ENCODE measurements at regions not wholly inside any gene's neighbourhood (a gene's known extent, or its start where the extent isn't known, plus 50 kb on each side); places are given as distances from the start of the nearest gene placed in this dataset.
"Not testable (repeated sequence)": the region's sequence is repeated elsewhere in the genome, so short reads cannot be mapped to it uniquely, and the experiment has no call there.

DNA sequence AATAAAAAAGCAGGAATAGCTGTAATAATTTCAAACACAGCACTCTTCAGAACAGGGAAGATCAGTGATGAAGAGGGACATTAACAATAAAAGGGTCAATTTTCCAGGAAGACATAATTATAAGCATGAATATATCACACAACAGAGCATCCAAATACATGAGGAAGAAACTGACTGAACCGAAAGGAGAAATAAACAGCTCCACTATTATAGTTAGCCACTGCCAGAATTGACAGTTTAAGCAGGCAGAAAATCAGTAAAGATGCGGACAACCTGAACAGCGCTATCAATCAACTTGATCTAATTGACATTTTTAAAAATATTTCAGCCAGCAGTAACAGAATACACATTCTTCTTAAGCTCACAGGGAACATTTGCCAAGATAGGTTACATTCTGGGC is 89.1 kb downstream of the MED10 start:
- no peak overlapping the region for H3K4me3 ChIP-seq (ENCODE audit: low read depth, low read length)
- DNase-seq (ENCODE audit: low read depth) = no peak
- TF ChIP-seq, protein P1, sequence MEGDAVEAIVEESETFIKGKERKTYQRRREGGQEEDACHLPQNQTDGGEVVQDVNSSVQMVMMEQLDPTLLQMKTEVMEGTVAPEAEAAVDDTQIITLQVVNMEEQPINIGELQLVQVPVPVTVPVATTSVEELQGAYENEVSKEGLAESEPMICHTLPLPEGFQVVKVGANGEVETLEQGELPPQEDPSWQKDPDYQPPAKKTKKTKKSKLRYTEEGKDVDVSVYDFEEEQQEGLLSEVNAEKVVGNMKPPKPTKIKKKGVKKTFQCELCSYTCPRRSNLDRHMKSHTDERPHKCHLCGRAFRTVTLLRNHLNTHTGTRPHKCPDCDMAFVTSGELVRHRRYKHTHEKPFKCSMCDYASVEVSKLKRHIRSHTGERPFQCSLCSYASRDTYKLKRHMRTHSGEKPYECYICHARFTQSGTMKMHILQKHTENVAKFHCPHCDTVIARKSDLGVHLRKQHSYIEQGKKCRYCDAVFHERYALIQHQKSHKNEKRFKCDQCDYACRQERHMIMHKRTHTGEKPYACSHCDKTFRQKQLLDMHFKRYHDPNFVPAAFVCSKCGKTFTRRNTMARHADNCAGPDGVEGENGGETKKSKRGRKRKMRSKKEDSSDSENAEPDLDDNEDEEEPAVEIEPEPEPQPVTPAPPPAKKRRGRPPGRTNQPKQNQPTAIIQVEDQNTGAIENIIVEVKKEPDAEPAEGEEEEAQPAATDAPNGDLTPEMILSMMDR (IDR thresholded peaks at IDR 0.05; ENCODE audit: insufficient read depth, low read length) = no peak

DNA sequence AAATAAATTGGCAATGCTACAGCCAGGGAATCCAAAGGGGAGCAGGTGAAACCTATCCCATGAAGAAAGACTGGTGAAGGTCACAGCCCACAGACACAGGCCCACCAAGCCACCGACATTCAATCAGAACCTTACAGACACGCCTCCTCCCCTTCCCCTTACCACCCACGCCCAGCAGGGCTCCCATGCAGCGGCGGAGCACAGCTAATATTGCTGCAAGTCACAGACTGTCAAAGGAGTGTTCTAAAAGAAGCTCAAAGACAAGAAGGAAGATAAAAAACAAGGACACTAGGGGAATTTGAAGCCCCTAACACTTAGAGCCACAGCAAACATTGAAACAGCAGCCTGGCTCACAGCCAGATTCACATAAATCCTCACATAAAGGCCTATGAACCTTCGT is 91.2 kb downstream of the MED10 start:
- no peak for DNase-seq (ENCODE audit: low read depth)
- TF ChIP-seq, protein P1 (IDR thresholded peaks at IDR 0.05; ENCODE audit: insufficient read depth, low read length) = no peak

DNA sequence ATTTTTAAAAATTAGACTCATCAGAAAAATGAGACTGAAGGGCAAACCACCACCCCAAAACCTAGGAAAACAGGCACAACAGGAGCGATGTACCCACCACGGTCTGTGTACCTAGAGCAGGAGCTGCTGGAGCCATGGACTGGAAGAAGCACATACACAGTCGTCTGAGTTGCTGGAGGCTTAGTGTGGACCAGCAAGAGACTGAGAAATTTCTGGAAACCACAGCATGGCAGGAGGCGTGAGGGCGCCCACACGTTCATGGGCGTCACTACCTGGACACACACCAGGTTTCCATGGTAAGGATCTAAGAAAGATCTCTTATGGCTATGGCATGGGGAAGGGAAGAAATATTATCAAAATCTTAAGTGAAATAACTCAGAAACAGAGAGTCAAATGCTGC is 91.9 kb downstream of the MED10 start:
- TF ChIP-seq, protein P1 (IDR thresholded peaks at IDR 0.05; ENCODE audit: insufficient read depth, low read length) = no peak
- no peak for DNase-seq (ENCODE audit: low read depth)
- H3K4me3 ChIP-seq (ENCODE audit: low read depth, low read length) = no peak overlapping the region

More for the DNA sequence above, 91.2 kb downstream of the MED10 start:
- H3K4me3 ChIP-seq (ENCODE audit: low read depth, low read length) = no peak overlapping the region

DNA sequence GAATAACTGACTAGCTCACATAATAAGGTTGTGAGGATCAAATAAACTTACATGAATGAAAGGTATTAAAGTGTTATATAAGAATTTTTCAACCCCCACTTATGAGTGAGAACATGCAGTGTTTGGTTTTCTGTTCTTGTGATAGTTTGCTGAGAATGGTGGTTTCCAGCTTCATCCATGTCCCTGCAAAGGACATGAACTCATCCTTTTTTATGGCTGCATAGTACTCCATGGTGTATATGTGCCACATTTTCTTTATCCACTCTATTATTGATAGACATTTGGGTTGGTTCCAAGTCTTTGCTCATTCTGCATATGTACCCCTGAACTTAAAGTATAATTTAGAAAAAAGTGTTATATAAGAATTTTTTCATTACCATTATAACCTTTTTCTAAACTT is 93.9 kb downstream of the MED10 start:
- DNase-seq (ENCODE audit: low read depth); H3K4me3 ChIP-seq (ENCODE audit: low read depth, low read length): not testable (repeated sequence)

DNA sequence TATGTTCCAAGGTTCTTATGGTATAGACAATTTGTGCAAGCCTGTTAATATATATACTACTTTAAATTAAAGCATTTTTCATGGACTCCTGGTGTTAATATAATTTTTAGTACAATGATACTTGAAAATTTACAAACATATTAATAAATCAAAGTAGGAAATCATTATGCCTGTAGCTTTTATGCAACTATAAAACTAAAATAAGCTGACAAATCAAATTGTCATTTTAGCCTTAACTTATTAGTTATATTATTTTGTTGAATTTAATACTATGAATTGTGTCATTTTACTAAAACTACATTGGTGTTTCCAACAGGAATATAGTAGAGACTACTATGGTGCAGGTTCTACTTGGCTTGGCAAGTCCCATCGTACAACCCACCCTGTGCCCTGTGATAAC is 96.0 kb downstream of the MED10 start:
- no peak for DNase-seq (ENCODE audit: low read depth)
- H3K4me3 ChIP-seq (ENCODE audit: low read depth, low read length) = no peak overlapping the region
- TF ChIP-seq, protein P1 (IDR thresholded peaks at IDR 0.05; ENCODE audit: insufficient read depth, low read length) = no peak

DNA sequence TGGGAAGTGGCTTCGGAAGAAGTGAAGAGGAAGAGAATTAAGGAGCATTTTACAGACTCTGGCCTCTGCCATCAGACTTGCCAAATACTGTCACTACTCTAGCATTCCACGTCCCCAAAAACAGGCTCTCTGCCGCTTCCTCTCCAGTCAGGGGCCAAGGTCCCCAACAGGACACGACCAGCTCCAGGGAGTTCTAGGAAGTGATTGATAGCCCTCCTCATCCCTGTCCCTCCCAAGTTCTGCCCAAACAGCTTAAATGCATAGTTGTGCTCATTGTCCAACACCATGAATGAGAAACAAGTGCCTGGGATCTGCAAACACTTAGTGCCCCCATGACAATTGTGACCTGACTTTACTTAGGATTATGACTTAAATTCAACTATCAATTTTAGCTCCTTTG is 96.5 kb downstream of the MED10 start:
- no peak for DNase-seq (ENCODE audit: low read depth)
- TF ChIP-seq, protein P1 (IDR thresholded peaks at IDR 0.05; ENCODE audit: insufficient read depth, low read length) = no peak
- H3K4me3 ChIP-seq (ENCODE audit: low read depth, low read length) = no peak overlapping the region

DNA sequence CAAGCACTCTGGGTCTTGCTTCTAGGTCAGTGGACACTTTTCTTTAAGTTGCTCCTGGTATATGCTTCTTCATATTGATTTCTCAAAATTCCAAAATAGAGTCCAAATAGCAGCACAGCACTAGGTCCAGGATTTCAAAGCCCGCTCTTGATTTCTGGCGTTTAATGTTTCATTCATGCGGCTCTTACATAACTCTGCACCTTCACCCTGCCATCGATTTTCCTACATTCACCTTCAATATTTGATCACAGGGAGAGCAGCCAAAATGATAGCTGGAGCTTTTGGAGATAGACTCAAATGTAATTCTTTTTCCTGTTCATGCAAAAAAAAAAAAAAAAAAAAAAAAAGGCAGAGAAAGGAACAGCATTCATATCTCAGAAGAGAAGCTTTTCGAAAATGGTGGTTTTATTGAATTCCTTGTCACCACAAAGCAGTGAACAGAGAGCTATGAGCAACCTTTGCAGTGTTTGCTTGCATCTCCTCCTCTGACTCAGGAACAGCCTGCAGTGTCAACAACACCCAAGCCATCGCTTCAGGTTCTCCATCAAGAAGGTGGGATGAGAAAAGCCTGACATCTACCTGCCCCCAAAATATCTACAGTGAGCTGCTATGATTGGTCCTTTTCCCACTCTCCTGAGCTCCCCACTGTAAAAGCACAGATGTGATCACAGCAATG is 97.8 kb downstream of the MED10 start:
- no peak overlapping the region for H3K4me3 ChIP-seq (ENCODE audit: low read depth, low read length)
- TF ChIP-seq, protein P1 (IDR thresholded peaks at IDR 0.05; ENCODE audit: insufficient read depth, low read length) = no peak
- DNase-seq (ENCODE audit: low read depth) = no peak
